ENCODE measurements at regions not wholly inside any gene's neighbourhood (a gene's known extent, or its start where the extent isn't known, plus 50 kb on each side); places are given as distances from the start of the nearest gene placed in this dataset.
"Not testable (repeated sequence)": the region's sequence is repeated elsewhere in the genome, so short reads cannot be mapped to it uniquely, and the experiment has no call there.

DNA sequence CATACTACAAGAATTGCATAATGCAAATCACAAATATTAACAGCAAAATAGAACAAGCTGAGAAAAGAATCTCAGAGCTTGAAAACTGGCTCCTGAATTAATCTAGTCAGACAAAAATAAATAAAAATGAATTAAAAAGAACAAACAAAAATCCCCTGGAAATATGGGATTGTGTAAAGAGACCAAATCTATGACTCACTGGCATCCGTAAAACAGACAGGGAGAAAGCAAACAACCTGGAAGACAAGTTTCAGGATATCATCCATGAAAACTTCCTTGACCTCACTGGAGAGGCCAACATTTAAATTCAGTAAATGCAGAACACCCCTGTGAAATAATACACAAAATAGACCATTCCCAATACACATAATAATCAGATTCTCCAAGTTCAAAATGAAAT lies 229.3 kb upstream of the CTNND2 start:
- ATAC-seq (replicated peaks in 1 of 4) (no peak), DNase-seq (no peak)
- Histone ChIP-seq H3K4me1 (ENCODE audit: control insufficient read depth in 1 of 2, extremely low read depth in 1 of 2, insufficient read depth in 2 of 2, low read length in 2 of 2) (no peaks in the 10 kb centered on the region), H3K27ac (ENCODE audit: low read length) (no peak overlapping the region), H3K9me3 (no peaks in the 10 kb centered on the region), H3K27me3 (replicated peaks in 1 of 2; ENCODE audit: control insufficient read depth in 2 of 2, extremely low read depth in 1 of 2, insufficient read depth in 2 of 2, low read length in 1 of 2) (no peaks in the 10 kb centered on the region), H3K4me3 (ENCODE audit: control insufficient read depth in 1 of 2, extremely low read depth in 1 of 2, low read length in 1 of 2) (no peak overlapping the region), H3K36me3 (ENCODE audit: control insufficient read depth in 2 of 2, extremely low read depth in 1 of 2, insufficient read depth in 1 of 2, low read length in 1 of 2) (no peaks in the 10 kb centered on the region)
- ChIA-PET CTCF (no interaction called here), POLR2A (no interaction called here)
- Mint-ChIP-seq H3K9me3 (peaks cover 31 to 37% (median 35%) of the 10 kb centered on the region in 3 donors), H3K27me3 (no peaks in the 10 kb centered on the region), H3K4me1 (no peaks in the 10 kb centered on the region), H3K36me3 (no peaks in the 10 kb centered on the region), H3K27ac (no peak overlapping the region), H3K4me3 (no peak overlapping the region)
- no CpG with 5 or more reads among the region's 1 CpG for whole genome bisulfite sequencing (ENCODE audit: insufficient coverage)

- POLR2A ChIA-PET; H3K27me3 ChIP-seq (replicated peaks in 1 of 2; ENCODE audit: control insufficient read depth in 2 of 2, extremely low read depth in 1 of 2, insufficient read depth in 2 of 2, low read length in 1 of 2); H3K27me3 Mint-ChIP-seq; H3K36me3 ChIP-seq (ENCODE audit: control insufficient read depth in 2 of 2, extremely low read depth in 1 of 2, insufficient read depth in 1 of 2, low read length in 1 of 2); H3K4me1 ChIP-seq (ENCODE audit: control insufficient read depth in 1 of 2, extremely low read depth in 1 of 2, insufficient read depth in 2 of 2, low read length in 2 of 2); H3K4me3 Mint-ChIP-seq; H3K9me3 ChIP-seq; DNase-seq; H3K36me3 Mint-ChIP-seq; H3K27ac Mint-ChIP-seq; ATAC-seq (replicated peaks in 1 of 4); H3K27ac ChIP-seq (ENCODE audit: low read length); H3K4me3 ChIP-seq (ENCODE audit: control insufficient read depth in 1 of 2, extremely low read depth in 1 of 2, low read length in 1 of 2); CTCF ChIA-PET; H3K4me1 Mint-ChIP-seq: not testable (repeated sequence)
- H3K9me3 Mint-ChIP-seq: peaks cover 29 to 34% (median 32%) of the 10 kb centered on the region in 3 donors
- WGBS (ENCODE audit: insufficient coverage): no CpG with 5 or more reads among the region's 2 CpGs
Measured at GRCh38 chr5:12131020-12131419, 226.8 kb upstream of the CTNND2 start.

DNA sequence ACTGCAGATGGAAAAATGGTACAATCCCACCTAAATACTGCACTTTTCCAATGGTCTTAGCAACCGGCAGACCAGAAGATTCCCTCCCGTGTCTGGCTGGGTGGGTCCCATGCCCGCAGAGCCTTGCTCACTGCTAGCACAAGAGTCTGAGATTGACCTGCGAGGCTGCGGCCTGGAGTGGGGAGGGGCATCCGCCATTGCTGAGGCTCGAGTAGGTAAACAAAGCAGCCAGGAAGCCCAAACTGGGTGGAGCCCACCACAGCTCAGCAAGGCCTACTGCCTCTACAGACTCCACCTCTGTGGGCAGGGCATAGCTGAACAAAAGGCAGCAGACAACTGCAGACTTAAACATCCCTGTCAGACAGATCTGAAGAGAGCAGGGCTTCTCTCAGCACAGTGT lies 221.6 kb upstream of the CTNND2 start:
- ATAC-seq (replicated peaks in 1 of 4) (no peak), DNase-seq (no peak)
- Histone ChIP-seq H3K4me3 (ENCODE audit: control insufficient read depth in 1 of 2, extremely low read depth in 1 of 2, low read length in 1 of 2) (no peak overlapping the region), H3K9me3 (peaks cover 3% of the 10 kb centered on the region), H3K27ac (ENCODE audit: low read length) (no peak overlapping the region), H3K27me3 (replicated peaks in 1 of 2; ENCODE audit: control insufficient read depth in 2 of 2, extremely low read depth in 1 of 2, insufficient read depth in 2 of 2, low read length in 1 of 2) (no peaks in the 10 kb centered on the region), H3K36me3 (ENCODE audit: control insufficient read depth in 2 of 2, extremely low read depth in 1 of 2, insufficient read depth in 1 of 2, low read length in 1 of 2) (no peaks in the 10 kb centered on the region), H3K4me1 (ENCODE audit: control insufficient read depth in 1 of 2, extremely low read depth in 1 of 2, insufficient read depth in 2 of 2, low read length in 2 of 2) (no peaks in the 10 kb centered on the region)
- CTCF ChIA-PET: no interaction called here
- Mint-ChIP-seq H3K4me1 (no peaks in the 10 kb centered on the region), H3K9me3 (peaks cover 8 to 15% (median 14%) of the 10 kb centered on the region in 3 donors), H3K36me3 (no peaks in the 10 kb centered on the region), H3K27me3 (no peaks in the 10 kb centered on the region), H3K4me3 (no peak overlapping the region), H3K27ac (no peak overlapping the region)
- POLR2A ChIA-PET: no interaction called here
- 81% methylated on average over 5 of the region's 7 CpGs for WGBS (ENCODE audit: insufficient coverage)

DNA sequence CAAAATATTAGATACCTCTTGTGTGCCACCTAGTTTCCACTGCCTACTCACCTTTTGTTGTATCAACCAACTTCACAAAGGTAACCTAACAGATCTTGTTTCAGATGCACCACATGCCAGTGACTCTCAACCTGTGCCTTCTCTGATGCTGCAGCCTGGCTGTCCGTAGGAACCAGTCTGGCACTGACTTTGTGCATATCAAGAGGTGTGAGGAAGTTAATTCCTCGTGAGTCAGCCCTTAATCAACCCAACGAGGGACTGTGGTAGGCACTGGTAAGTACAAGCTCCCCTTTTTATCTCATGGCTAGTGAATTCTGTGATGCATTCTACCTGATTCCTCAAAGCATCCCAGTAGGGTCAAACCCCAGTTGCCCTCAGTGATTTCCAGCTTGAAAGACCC lies 215.4 kb upstream of the CTNND2 start:
- no peaks in the 10 kb centered on the region for H3K4me1 ChIP-seq (ENCODE audit: control insufficient read depth in 1 of 2, extremely low read depth in 1 of 2, insufficient read depth in 2 of 2, low read length in 2 of 2)
- no peak overlapping the region for H3K27ac ChIP-seq (ENCODE audit: low read length)
- no peak for ATAC-seq (replicated peaks in 1 of 4)
- Mint-ChIP-seq H3K9me3 (peaks cover 0 to 15% (median 9%) of the 10 kb centered on the region in 3 donors), H3K4me3 (no peak overlapping the region), H3K27me3 (no peaks in the 10 kb centered on the region), H3K36me3 (no peaks in the 10 kb centered on the region), H3K4me1 (no peaks in the 10 kb centered on the region), H3K27ac (no peak overlapping the region)
- H3K36me3 ChIP-seq (ENCODE audit: control insufficient read depth in 2 of 2, extremely low read depth in 1 of 2, insufficient read depth in 1 of 2, low read length in 1 of 2): no peaks in the 10 kb centered on the region
- no peaks in the 10 kb centered on the region for H3K27me3 ChIP-seq (replicated peaks in 1 of 2; ENCODE audit: control insufficient read depth in 2 of 2, extremely low read depth in 1 of 2, insufficient read depth in 2 of 2, low read length in 1 of 2)
- H3K4me3 ChIP-seq (ENCODE audit: control insufficient read depth in 1 of 2, extremely low read depth in 1 of 2, low read length in 1 of 2): no peak overlapping the region
- ChIA-PET CTCF (no interaction called here), POLR2A (no interaction called here)
- 0% methylated on average over 1 of the region's 3 CpGs for WGBS (ENCODE audit: insufficient coverage)
- DNase-seq: no peak
- peaks cover 3% of the 10 kb centered on the region for H3K9me3 ChIP-seq

DNA sequence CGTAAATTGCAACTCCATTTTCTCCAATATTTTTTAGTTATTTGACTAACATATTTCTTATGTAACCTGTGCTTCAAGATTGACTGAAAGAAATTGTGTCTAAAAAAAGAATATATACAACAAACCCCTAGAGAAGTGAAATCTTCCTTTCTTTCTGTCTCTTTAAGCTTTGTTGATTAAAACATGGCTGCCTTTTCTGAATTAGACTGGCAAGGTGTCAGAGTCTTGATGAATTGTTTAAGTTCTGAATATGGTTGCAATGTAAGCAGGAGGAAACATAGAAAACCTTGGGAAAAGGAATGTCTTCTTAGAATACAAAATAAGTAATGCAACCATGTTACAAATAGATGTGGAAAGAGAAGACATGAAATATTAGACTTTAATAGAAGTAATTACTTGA lies 209.8 kb upstream of the CTNND2 start:
- ChIA-PET POLR2A (no interaction called here), CTCF (no interaction called here)
- Histone ChIP-seq H3K27ac (ENCODE audit: low read length) (no peak overlapping the region), H3K4me3 (ENCODE audit: control insufficient read depth in 1 of 2, extremely low read depth in 1 of 2, low read length in 1 of 2) (no peak overlapping the region), H3K9me3 (no peaks in the 10 kb centered on the region), H3K36me3 (ENCODE audit: control insufficient read depth in 2 of 2, extremely low read depth in 1 of 2, insufficient read depth in 1 of 2, low read length in 1 of 2) (no peaks in the 10 kb centered on the region), H3K27me3 (replicated peaks in 1 of 2; ENCODE audit: control insufficient read depth in 2 of 2, extremely low read depth in 1 of 2, insufficient read depth in 2 of 2, low read length in 1 of 2) (no peaks in the 10 kb centered on the region), H3K4me1 (ENCODE audit: control insufficient read depth in 1 of 2, extremely low read depth in 1 of 2, insufficient read depth in 2 of 2, low read length in 2 of 2) (no peaks in the 10 kb centered on the region)
- Mint-ChIP-seq H3K4me1 (no peaks in the 10 kb centered on the region), H3K9me3 (peaks cover 5 to 16% (median 16%) of the 10 kb centered on the region in 3 donors), H3K27me3 (no peaks in the 10 kb centered on the region), H3K4me3 (no peak overlapping the region), H3K27ac (no peak overlapping the region), H3K36me3 (no peaks in the 10 kb centered on the region)
- no CpG with 5 or more reads among the region's 1 CpG for WGBS (ENCODE audit: insufficient coverage)
- DNase-seq: no peak
- no peak for ATAC-seq (replicated peaks in 1 of 4)

DNA sequence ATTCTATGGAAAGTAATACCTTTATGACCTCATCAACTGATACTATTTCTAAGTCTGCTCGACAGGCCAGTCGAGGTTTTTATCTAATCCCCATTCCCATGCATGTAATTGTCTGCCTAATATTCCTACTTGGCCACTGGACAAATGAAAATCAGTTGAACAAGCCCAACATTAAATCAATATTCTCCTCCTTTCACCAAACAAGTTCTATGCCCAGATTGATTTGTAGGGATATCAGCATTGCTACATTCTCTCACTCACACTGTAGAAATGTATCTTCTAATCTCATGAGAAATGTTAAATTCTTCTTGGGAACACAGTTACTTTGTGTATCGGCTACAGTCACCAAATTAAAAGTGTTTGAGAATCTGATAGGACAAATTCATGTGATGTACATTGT lies 208.8 kb upstream of the CTNND2 start:
- H3K36me3 ChIP-seq (ENCODE audit: control insufficient read depth in 2 of 2, extremely low read depth in 1 of 2, insufficient read depth in 1 of 2, low read length in 1 of 2): no peaks in the 10 kb centered on the region
- H3K27me3 ChIP-seq (replicated peaks in 1 of 2; ENCODE audit: control insufficient read depth in 2 of 2, extremely low read depth in 1 of 2, insufficient read depth in 2 of 2, low read length in 1 of 2): no peaks in the 10 kb centered on the region
- POLR2A ChIA-PET: no interaction called here
- CTCF ChIA-PET: no interaction called here
- no peak overlapping the region for H3K4me3 ChIP-seq (ENCODE audit: control insufficient read depth in 1 of 2, extremely low read depth in 1 of 2, low read length in 1 of 2)
- no peak overlapping the region for H3K27ac ChIP-seq (ENCODE audit: low read length)
- no peaks in the 10 kb centered on the region for H3K36me3 Mint-ChIP-seq
- H3K9me3 Mint-ChIP-seq: peaks cover 5 to 19% (median 18%) of the 10 kb centered on the region in 3 donors
- WGBS (ENCODE audit: insufficient coverage): 40% methylated on average over 3 of the region's 3 CpGs
- H3K27me3 Mint-ChIP-seq: no peaks in the 10 kb centered on the region
- H3K4me1 Mint-ChIP-seq: no peaks in the 10 kb centered on the region
- no peak for ATAC-seq (replicated peaks in 1 of 4)
- no peak overlapping the region for H3K27ac Mint-ChIP-seq
- H3K4me1 ChIP-seq (ENCODE audit: control insufficient read depth in 1 of 2, extremely low read depth in 1 of 2, insufficient read depth in 2 of 2, low read length in 2 of 2): no peaks in the 10 kb centered on the region
- H3K9me3 ChIP-seq: no peaks in the 10 kb centered on the region
- no peak overlapping the region for H3K4me3 Mint-ChIP-seq
- DNase-seq: no peak

DNA sequence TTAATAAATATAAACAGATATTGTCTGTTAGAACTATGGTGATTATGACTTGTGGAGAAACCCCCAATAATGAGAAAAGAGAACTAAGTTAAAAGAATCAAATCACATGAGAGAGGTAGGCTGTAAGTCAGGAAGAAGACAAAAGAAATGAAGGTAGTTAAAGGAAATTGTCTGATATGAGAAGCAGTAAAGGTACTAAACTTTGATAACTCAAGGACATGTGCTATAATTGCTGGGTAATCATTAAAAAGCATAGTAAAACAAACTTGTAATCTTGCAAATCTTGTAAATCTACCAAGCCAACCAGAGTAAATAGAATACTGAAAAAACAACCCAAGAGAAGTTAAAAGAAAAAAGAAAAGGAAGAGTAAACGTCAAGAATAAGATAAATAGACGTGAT lies 207.0 kb upstream of the CTNND2 start:
- Mint-ChIP-seq H3K27me3 (no peaks in the 10 kb centered on the region), H3K9me3 (peaks cover 5 to 16% (median 12%) of the 10 kb centered on the region in 3 donors), H3K4me1 (no peaks in the 10 kb centered on the region), H3K27ac (no peak overlapping the region), H3K36me3 (no peaks in the 10 kb centered on the region), H3K4me3 (no peak overlapping the region)
- H3K4me3 ChIP-seq (ENCODE audit: control insufficient read depth in 1 of 2, extremely low read depth in 1 of 2, low read length in 1 of 2): no peak overlapping the region
- H3K9me3 ChIP-seq: no peaks in the 10 kb centered on the region
- DNase-seq (no peak), ATAC-seq (replicated peaks in 1 of 4) (no peak)
- no CpG with 5 or more reads among the region's 2 CpGs for WGBS (ENCODE audit: insufficient coverage)
- H3K4me1 ChIP-seq (ENCODE audit: control insufficient read depth in 1 of 2, extremely low read depth in 1 of 2, insufficient read depth in 2 of 2, low read length in 2 of 2): no peaks in the 10 kb centered on the region
- H3K27ac ChIP-seq (ENCODE audit: low read length): no peak overlapping the region
- ChIA-PET CTCF (no interaction called here), POLR2A (no interaction called here)
- H3K27me3 ChIP-seq (replicated peaks in 1 of 2; ENCODE audit: control insufficient read depth in 2 of 2, extremely low read depth in 1 of 2, insufficient read depth in 2 of 2, low read length in 1 of 2): no peaks in the 10 kb centered on the region
- no peaks in the 10 kb centered on the region for H3K36me3 ChIP-seq (ENCODE audit: control insufficient read depth in 2 of 2, extremely low read depth in 1 of 2, insufficient read depth in 1 of 2, low read length in 1 of 2)
